GM20000 (cell line): ENCODE measurements at regions not wholly inside any gene's neighbourhood (a gene's known extent, or its start where the extent isn't known, plus 50 kb on each side); places are given as distances from the start of the nearest gene placed in this dataset.

Experiments
- DNase-seq: peaks from one replicate; pipeline ENCODE4 v3.0.0; 2012; ENCODE audit warnings: low spot score
- CTCF ChIP-seq: IDR thresholded peaks from 2 replicates; pipeline ENCODE4 v1.5.1; 2012; ENCODE audit warnings: mild to moderate bottlenecking, control low read depth; ENCODE audit errors: extremely low read depth, missing control alignments

GRCh38 chr1:78715181-78715661 lies 65.6 kb downstream of the IFI44 start:
- TF ChIP-seq CTCF, result no peak
- no peak for DNase-seq

GRCh38 chr1:78716186-78716585 lies 66.6 kb downstream of the IFI44 start:
- no peak for TF ChIP-seq CTCF
- DNase-seq, result no peak

GRCh38 chr1:78718566-78718965 lies 68.9 kb downstream of the IFI44 start:
- no peak for TF ChIP-seq CTCF
- no peak for DNase-seq

GRCh38 chr1:78721136-78721535 lies 71.5 kb downstream of the IFI44 start:
- no peak for TF ChIP-seq CTCF
- no peak for DNase-seq

- no peak for TF ChIP-seq CTCF
- no peak for DNase-seq
Measured at GRCh38 chr1:78722105-78722504, 72.5 kb downstream of the IFI44 start.

GRCh38 chr1:78722521-78722920 lies 72.9 kb downstream of the IFI44 start:
- TF ChIP-seq CTCF, result no peak
- DNase-seq, result no peak

GRCh38 chr1:78722947-78723346 lies 73.3 kb downstream of the IFI44 start:
- DNase-seq, result no peak
- TF ChIP-seq CTCF, result no peak
